A673 (cell line): ENCODE measurements at regions not wholly inside any gene's neighbourhood (a gene's known extent, or its start where the extent isn't known, plus 50 kb on each side); places are given as distances from the start of the nearest gene placed in this dataset.

ENCODE experiments used
- EZH2 ChIP-seq: fragments of 200-600 bp; sonication (generic); IDR thresholded peaks from 2 replicates; pipeline ENCODE4 v1.6.1; 2017; ENCODE audit warnings: borderline replicate concordance, low read depth, mild to moderate bottlenecking, mixed read lengths, antibody characterized with exemption, low read length; ENCODE audit not compliant: poor library complexity, severe bottlenecking
- TF ChIP-seq, protein P1 (sequence below): fragments of 300-800, 200-600 bp; sonication (generic); conservative IDR thresholded peaks from 2 replicates; pipeline ENCODE4 v1.5.1; 2017; ENCODE audit warnings: low read depth, mild to moderate bottlenecking, antibody characterized with exemption, low read length, moderate library complexity, mixed read lengths

DNA sequence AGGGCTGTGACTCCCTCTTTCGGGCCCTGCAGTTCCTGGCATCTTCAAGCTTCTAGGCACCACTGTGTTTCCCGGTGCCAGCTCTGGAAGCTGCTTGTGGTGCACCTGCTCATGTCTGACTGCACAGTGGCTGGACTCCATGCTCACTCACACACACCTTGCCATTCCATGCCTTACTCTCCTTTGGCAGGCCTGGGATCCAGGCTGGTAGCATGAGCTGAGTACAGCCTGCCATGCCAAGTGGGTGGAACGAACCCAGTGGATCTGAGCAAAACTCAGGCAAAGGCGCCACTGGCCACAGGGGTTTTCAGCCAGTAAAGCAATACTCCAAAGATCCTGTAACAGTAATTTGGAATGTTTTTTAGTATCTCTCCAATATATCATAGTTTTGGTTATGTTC, 902.7 kb upstream of the USP15 start:
- TF ChIP-seq, protein P1, sequence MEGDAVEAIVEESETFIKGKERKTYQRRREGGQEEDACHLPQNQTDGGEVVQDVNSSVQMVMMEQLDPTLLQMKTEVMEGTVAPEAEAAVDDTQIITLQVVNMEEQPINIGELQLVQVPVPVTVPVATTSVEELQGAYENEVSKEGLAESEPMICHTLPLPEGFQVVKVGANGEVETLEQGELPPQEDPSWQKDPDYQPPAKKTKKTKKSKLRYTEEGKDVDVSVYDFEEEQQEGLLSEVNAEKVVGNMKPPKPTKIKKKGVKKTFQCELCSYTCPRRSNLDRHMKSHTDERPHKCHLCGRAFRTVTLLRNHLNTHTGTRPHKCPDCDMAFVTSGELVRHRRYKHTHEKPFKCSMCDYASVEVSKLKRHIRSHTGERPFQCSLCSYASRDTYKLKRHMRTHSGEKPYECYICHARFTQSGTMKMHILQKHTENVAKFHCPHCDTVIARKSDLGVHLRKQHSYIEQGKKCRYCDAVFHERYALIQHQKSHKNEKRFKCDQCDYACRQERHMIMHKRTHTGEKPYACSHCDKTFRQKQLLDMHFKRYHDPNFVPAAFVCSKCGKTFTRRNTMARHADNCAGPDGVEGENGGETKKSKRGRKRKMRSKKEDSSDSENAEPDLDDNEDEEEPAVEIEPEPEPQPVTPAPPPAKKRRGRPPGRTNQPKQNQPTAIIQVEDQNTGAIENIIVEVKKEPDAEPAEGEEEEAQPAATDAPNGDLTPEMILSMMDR: no peak
- TF ChIP-seq EZH2: no peak
